GM12878 (cell line): ENCODE measurements at regions not wholly inside any gene's neighbourhood (a gene's known extent, or its start where the extent isn't known, plus 50 kb on each side); places are given as distances from the start of the nearest gene placed in this dataset.

Experiments
- ATAC-seq: fragments of 200-7000 bp; cut with Tn5 transposase; 3 replicates; pipeline ENCODE4 v1.9.1; 2020; ENCODE audit warnings: mild to moderate bottlenecking, moderate library complexity
- BruUV-seq: library from RNA; stranded (reverse); fragments of 400-500 nt; replicated peaks from 2 replicates; lab custom pipeline; 2021; lab: Mats Ljungman, UMichigan
- CTCF ChIA-PET: fragments of 300-600 bp; sonication (Branson Sonifier 250); formaldehyde crosslinking; extraction: SDS; loops from one replicate; lab custom pipeline; 2021; ENCODE audit warnings: inconsistent platforms; lab: Yijun Ruan, JAX
- POLR2A ChIA-PET: fragments of 350-600 bp; formaldehyde crosslinking; extraction: SDS; loops from one replicate; lab custom pipeline; 2021; ENCODE audit warnings: inconsistent platforms; lab: Charles Lee
- RAD21 ChIA-PET: fragments of 300-600 bp; sonication (Branson Sonifier 250); formaldehyde crosslinking; loops from one replicate; lab custom pipeline; 2023; ENCODE audit warnings: antibody characterized with exemption; ENCODE audit not compliant: unreplicated experiment; lab: Charles Lee
- SMC1A ChIA-PET: fragments of 300-600 bp; sonication (Branson Sonifier 250); formaldehyde crosslinking; loops from one replicate; lab custom pipeline; 2023; ENCODE audit not compliant: unreplicated experiment, uncharacterized antibody; lab: Charles Lee
- DNase-seq: peaks from one replicate; pipeline ENCODE4 v3.0.0-alpha.2; 2011; ENCODE audit warnings: low read depth, low spot score
- FAIRE-seq: peaks from 3 replicates; lab custom pipeline; 2011; peaks lifted over from hg19 to GRCh38; lab: Jason Lieb, UNC
- H2AFZ ChIP-seq: 2 replicates; pipeline ENCODE4 v1.6.0; 2011; ENCODE audit warnings: low read depth, low read length, control low read depth; ENCODE audit not compliant: control insufficient read depth
- H3K27ac ChIP-seq: 2 replicates; pipeline ENCODE4 v1.5.1; 2011; ENCODE audit warnings: control low read depth; ENCODE audit not compliant: control insufficient read depth, insufficient read depth
- H3K27me3 ChIP-seq, 2 experiments: replicated peaks in 1 of 2; 2 replicates each; pipeline versions ENCODE4 v1.6.0 to v1.6.1; 2011; ENCODE audit warnings: low read length in 1 of 2; ENCODE audit not compliant: control insufficient read depth in 2 of 2, insufficient read depth in 2 of 2
- H3K36me3 ChIP-seq, 2 experiments: 2 replicates each; pipeline ENCODE4 v1.5.1; 2011; ENCODE audit warnings: low read length in 1 of 2; ENCODE audit not compliant: control insufficient read depth in 2 of 2, insufficient read depth in 2 of 2
- H3K4me1 ChIP-seq: 2 replicates; pipeline ENCODE4 v1.6.1; 2011; ENCODE audit warnings: mild to moderate bottlenecking, low read length, moderate library complexity, mixed read lengths; ENCODE audit not compliant: control insufficient read depth, insufficient read depth
- H3K4me2 ChIP-seq: 2 replicates; pipeline ENCODE4 v1.6.0; 2011; ENCODE audit warnings: control low read depth; ENCODE audit not compliant: control insufficient read depth, insufficient read depth
- H3K4me3 ChIP-seq: fragments of 200-600 bp; sonication (generic); 2 replicates; pipeline ENCODE4 v1.5.1; 2016
- H3K79me2 ChIP-seq: 2 replicates; pipeline ENCODE4 v1.6.0; 2011; ENCODE audit warnings: low read length; ENCODE audit not compliant: control insufficient read depth, insufficient read depth
- H3K9ac ChIP-seq: 2 replicates; pipeline ENCODE4 v1.8.0; 2011; ENCODE audit warnings: low read length, control low read depth, mixed read lengths; ENCODE audit not compliant: control insufficient read depth, insufficient read depth
- H3K9me3 ChIP-seq: replicated peaks from 3 replicates; pipeline ENCODE4 v1.5.1; 2011; ENCODE audit warnings: mild to moderate bottlenecking, low read length; ENCODE audit not compliant: control insufficient read depth, insufficient read depth
- H4K20me1 ChIP-seq: 2 replicates; pipeline ENCODE4 v1.6.0; 2011; ENCODE audit not compliant: control insufficient read depth, insufficient read depth
- CBX5 ChIP-seq: sonication (generic); IDR thresholded peaks from 2 replicates; pipeline ENCODE4 v1.6.1; 2016; ENCODE audit warnings: low read depth, moderate library complexity, mild to moderate bottlenecking, inconsistent platforms
- CEBPB ChIP-seq, 2 experiments: fragments of 150-350 bp in 1 of 2; IDR thresholded peaks; 2 replicates each; pipeline ENCODE4 v1.6.1; 2012 to 2014; ENCODE audit warnings: low read depth in 2 of 2, low read length in 2 of 2, borderline replicate concordance in 1 of 2, inconsistent platforms in 1 of 2
- IKZF2 ChIP-seq, 2 experiments: fragments of 450-650 bp; IDR thresholded peaks; 2 replicates each; pipeline ENCODE4 v1.6.1; 2017; ENCODE audit warnings: mild to moderate bottlenecking in 2 of 2, moderate library complexity in 2 of 2
- IRF4 ChIP-seq: IDR thresholded peaks from 2 replicates; pipeline ENCODE4 v1.6.1; 2011; ENCODE audit warnings: low read depth, low read length
- MLLT1 ChIP-seq: fragments of 450-650 bp; IDR thresholded peaks from 2 replicates; pipeline ENCODE4 v1.6.1; 2016; ENCODE audit warnings: mild to moderate bottlenecking
- NFXL1 ChIP-seq: fragments of 450-650 bp; IDR thresholded peaks from 2 replicates; pipeline ENCODE4 v1.6.1; 2017; ENCODE audit warnings: antibody characterized with exemption, mild to moderate bottlenecking, borderline replicate concordance
- PBX3 ChIP-seq: IDR thresholded peaks from 2 replicates; pipeline ENCODE4 v1.6.1; 2011; ENCODE audit warnings: mild to moderate bottlenecking, low read depth, low read length, moderate library complexity; ENCODE audit not compliant: insufficient replicate concordance
- SIX5 ChIP-seq: IDR thresholded peaks from 2 replicates; pipeline ENCODE4 v1.6.1; 2011; ENCODE audit warnings: mild to moderate bottlenecking, low read depth, low read length, moderate library complexity; ENCODE audit not compliant: severe bottlenecking
- SREBF1 ChIP-seq: IDR thresholded peaks from 2 replicates; pipeline ENCODE4 v1.6.1; 2012; ENCODE audit warnings: mild to moderate bottlenecking, low read length
- SUZ12 ChIP-seq: fragments of 200-600 bp; sonication (generic); IDR thresholded peaks from one replicate; pipeline ENCODE4 v1.6.1; 2018; ENCODE audit warnings: antibody characterized with exemption, mild to moderate bottlenecking; ENCODE audit not compliant: unreplicated experiment
- ZBED1 ChIP-seq: IDR thresholded peaks from 2 replicates; pipeline ENCODE4 v1.6.1; 2016; ENCODE audit warnings: borderline replicate concordance
- WGBS: methylation state at CpG from one replicate; pipeline ENCODE4 v1.1.6; 2016; ENCODE audit warnings: low lambda C conversion rate; ENCODE audit not compliant: insufficient replicate concordance, insufficient coverage; ENCODE audit errors: missing lambda C conversion rate; 5-methylcytosine and 5-hydroxymethylcytosine counted together
- in situ Hi-C: fragments of 300-500 bp; cut with MboI; formaldehyde crosslinking; loops from 9 replicates; pipeline ENCODE4 v1.14.3; 2018; ENCODE audit warnings: mixed read lengths
- intact Hi-C: fragments of 100-400 bp; cut with micrococcal nuclease; formaldehyde crosslinking; loops from one replicate; pipeline ENCODE4 v1.14.2; 2022; ENCODE audit not compliant: unreplicated experiment
- TF ChIP-seq, protein P1 (sequence below): fragments of 450-650 bp; formaldehyde crosslinking; IDR thresholded peaks from 2 replicates; pipeline ENCODE4 v1.4.0; 2022; ENCODE audit warnings: mild to moderate bottlenecking, moderate library complexity

DNA sequence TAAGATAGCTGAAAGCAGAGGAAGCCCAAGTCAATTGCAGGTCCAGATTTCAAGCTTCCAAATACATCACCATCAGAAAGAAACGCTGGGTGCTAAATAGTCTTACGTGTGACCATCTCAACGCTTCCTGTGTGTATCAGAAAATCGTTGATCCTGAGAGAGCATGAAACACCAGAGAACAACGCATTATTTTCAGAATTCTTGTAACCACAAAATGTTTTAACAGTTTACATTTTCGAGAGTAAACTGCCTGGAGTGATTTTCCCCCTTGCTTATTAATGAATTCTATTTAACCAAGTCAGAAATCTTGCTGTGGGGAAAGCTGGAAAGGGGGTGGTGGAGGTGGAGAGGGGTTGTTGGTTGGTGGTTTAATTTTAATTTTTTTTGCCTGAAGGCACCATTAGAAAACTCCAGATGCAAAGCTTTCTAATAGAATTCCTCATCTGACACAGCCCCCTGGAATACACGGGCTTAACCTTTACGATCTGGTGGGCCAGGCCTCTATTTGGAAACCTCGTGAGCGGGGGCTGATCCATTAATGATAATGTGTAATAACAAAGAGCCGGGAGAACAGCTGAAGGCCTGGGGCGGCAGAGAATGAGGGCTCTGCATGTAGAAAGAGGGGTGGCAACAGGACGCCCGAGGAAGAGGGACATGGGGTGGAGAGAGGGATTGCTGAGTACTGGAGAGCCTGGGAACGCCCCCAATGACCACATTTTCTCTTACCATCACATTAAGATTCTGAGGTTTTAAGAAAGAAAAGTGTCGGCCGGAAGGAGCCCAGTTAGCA lies 124.5 kb upstream of the NFIB start:
- Histone ChIP-seq H2AFZ (no peak overlapping the region), H3K27me3 (no peaks in the 10 kb centered on the region; a peak in 1 of 4 replicates), H3K4me1 (no peaks in the 10 kb centered on the region), H3K4me3 (no peak overlapping the region), H3K27ac (no peak overlapping the region), H3K36me3 (no peaks in the 10 kb centered on the region), H3K9ac (no peak overlapping the region), H4K20me1 (no peaks in the 10 kb centered on the region), H3K9me3 (no peaks in the 10 kb centered on the region), H3K4me2 (no peak overlapping the region), H3K79me2 (no peaks in the 10 kb centered on the region)
- WGBS, result 15% methylated on average over 17 of the region's 17 CpGs
- ChIA-PET SMC1A (no interaction called here), RAD21 (no interaction called here), POLR2A (no interaction called here), CTCF (interaction anchor here (2.3 to 2.4 kb wide), 2 partner anchors 11 to 1010 kb away, joined by 7 to 9 read pairs; no protein-coding TSS in a partner anchor)
- intact Hi-C loops, result no loop called here
- DNase-seq (no peak), ATAC-seq (no peak), FAIRE-seq (no peak)
- in situ Hi-C loops, result no loop called here
- BruUV-seq, result no TSS peak
- no peak for TF ChIP-seq IRF4
- TF ChIP-seq NFXL1, result no peak
- no peak for TF ChIP-seq PBX3
- TF ChIP-seq SREBF1, result no peak
- TF ChIP-seq ZBED1, result no peak
- no peak for TF ChIP-seq SUZ12
- no peak for TF ChIP-seq SIX5
- no peak for TF ChIP-seq CBX5
- TF ChIP-seq, protein P1, sequence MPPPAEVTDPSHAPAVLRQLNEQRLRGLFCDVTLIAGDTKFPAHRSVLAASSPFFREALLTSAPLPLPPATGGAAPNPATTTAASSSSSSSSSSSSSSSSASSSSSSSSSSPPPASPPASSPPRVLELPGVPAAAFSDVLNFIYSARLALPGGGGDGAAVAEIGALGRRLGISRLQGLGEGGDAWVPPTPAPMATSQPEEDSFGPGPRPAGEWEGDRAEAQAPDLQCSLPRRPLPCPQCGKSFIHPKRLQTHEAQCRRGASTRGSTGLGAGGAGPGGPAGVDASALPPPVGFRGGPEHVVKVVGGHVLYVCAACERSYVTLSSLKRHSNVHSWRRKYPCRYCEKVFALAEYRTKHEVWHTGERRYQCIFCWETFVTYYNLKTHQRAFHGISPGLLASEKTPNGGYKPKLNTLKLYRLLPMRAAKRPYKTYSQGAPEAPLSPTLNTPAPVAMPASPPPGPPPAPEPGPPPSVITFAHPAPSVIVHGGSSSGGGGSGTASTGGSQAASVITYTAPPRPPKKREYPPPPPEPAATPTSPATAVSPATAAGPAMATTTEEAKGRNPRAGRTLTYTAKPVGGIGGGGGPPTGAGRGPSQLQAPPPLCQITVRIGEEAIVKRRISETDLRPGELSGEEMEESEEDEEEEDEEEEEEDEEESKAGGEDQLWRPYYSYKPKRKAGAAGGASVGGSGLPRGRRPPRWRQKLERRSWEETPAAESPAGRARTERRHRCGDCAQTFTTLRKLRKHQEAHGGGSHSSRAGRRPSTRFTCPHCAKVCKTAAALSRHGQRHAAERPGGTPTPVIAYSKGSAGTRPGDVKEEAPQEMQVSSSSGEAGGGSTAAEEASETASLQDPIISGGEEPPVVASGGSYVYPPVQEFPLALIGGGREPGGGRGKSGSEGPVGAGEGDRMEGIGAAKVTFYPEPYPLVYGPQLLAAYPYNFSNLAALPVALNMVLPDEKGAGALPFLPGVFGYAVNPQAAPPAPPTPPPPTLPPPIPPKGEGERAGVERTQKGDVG (CRISPR knock-in tag), result no peak
- no peak for TF ChIP-seq IKZF2 (IDR thresholded peaks at IDR 0.05)
- no peak for TF ChIP-seq MLLT1
- no peak for TF ChIP-seq CEBPB (IDR thresholded peaks at IDR 0.05; ENCODE audit: borderline replicate concordance in 1 of 2, low read depth in 2 of 2, low read length in 2 of 2)
